Stimulated activated CD8-positive, alpha-beta memory T cell treated with anti-CD3 and anti-CD28 coated beads, Interleukin-7, amount 100 ng/mL, for 4 hours (primary cell): ENCODE measurements at regions not wholly inside any gene's neighbourhood (a gene's known extent, or its start where the extent isn't known, plus 50 kb on each side); places are given as distances from the start of the nearest gene placed in this dataset.
"Not testable (repeated sequence)": the region's sequence is repeated elsewhere in the genome, so short reads cannot be mapped to it uniquely, and the experiment has no call there.

Experiments
- DNase-seq, 2 donors: peaks; one replicate each; pipeline ENCODE4 v3.0.0-alpha.2; 2020; ENCODE audit warnings: low read depth in 2 of 2

DNA sequence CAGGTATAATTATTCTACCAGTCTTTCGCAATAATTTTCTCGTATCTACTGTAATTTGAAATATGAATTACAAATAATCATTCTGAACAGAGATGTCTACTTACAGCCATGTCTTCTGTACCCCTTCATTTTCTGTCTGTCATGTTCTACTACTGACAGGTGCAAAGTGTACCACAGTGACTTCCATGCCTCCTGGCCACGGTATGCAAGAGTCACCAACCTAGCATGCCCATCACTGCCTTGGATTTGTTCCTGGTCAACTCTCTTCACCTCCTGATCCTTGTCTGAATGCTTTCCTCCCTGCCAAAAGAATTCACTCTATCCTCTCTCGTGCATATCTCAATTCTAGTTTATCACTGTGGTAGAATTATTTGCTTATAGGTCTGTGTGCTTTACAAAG, 755.4 kb downstream of the KCNJ2 start:
- DNase-seq, result no peak

DNA sequence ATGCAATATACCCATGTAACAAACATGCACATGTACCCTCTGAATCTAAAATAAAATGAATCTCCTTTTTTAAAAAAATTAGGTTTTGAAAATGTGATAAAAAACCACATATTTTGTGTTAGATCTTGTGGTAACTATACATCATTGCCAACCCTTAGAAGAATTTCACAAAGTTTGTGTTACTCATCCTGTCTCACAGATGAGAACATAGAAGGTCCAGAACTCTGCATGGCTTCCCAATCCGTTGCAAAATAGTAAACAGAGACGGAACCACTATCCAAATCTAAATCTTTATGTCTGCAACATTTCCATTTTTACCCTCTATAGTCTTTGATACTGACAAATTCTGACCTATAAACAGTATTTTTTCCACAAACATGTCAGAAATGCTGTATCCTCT, 759.9 kb downstream of the KCNJ2 start:
- DNase-seq, result no peak

DNA sequence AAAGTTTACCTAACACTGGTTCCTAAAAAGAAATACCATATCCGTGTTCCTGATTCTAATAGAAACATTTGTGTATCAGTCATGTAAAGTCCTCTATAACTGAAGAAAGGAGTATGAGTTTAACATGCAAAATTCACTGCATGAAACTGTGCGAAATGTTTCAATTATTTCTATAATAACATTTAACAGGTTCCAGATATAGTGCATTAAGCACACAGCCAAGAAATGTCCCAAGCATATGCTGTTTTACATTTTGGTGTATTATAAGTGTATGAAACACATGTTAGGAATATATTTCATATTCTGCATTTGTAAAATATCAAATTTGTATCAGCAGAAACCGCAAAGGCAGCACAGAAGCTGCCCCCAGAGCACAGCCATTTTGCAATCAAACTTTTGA, 764.9 kb downstream of the KCNJ2 start:
- no peak for DNase-seq

DNA sequence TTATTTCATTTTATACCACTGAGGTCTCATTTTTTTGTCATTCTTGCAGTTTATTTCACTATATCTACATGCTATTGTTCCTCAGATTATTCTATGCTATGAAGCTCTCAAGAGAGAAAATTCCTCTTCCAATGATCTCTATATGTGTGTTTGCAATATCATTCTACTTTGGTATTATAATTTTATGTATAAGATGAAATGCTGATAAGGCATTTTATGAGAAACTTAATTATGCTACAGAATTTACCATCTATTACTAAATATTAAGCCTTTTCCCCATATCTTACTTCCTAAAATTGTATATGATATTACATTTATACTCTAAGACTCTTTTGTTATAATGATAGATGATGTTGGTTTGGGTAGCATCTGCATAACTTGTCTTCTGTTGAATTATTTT, 765.5 kb downstream of the KCNJ2 start:
- no peak for DNase-seq

DNA sequence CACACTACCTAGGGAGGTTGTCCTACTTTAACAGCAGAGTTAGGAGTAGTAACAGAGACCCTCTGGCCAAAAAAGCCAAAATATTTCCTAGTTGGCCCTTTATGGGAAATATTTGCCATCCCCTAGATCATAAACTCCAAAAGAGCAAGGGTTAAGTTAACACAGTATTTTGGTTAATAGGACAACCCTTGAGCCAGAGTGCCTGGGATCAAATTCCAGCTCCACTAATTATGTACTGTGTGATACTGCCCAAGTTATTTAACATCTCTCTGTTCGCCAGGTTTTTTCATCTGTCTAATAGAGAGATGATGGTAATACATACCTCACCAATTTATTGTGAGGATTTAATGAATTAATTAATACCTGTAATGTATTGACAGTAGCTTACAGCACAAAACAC, 767.4 kb downstream of the KCNJ2 start:
- DNase-seq, result no peak

DNA sequence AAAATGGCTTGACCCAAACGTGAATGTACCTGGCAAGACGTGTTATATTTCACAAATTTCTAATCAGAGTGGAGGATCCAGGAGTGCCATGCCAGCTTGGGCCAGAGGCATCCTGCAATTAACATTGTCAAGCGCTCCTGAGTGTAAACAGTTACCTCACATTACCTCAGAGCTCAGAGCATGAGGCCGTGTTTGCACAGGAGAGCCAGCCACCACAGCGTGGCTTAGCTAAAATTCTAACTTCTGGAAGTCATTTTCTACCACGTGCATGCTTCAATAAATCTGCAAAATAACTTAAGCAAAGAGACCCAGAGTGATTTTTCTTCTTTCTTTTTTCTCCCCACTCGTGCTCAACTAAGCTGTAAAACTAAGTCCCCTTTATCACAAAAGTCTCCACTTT, 769.0 kb downstream of the KCNJ2 start:
- DNase-seq, result no peak

DNA sequence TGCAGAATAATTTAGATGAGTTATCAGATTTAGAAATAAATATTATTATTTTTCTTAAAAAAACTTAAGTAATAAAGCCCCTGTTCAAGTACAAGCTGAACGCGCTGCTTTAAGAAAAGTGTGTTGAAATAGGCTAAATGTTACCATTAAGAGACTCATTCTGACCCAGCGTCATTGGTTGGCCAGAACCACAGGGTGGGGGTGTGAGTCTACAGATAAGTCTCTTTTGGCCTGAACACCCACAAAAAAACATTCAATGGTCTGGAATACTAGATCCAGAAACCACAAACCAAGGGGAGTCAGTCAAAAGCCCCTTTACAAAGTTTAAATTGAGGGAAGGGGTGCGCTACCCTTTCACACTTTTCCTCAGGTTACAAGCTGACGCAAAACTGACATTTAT, 776.1 kb downstream of the KCNJ2 start:
- DNase-seq, result no peak

DNA sequence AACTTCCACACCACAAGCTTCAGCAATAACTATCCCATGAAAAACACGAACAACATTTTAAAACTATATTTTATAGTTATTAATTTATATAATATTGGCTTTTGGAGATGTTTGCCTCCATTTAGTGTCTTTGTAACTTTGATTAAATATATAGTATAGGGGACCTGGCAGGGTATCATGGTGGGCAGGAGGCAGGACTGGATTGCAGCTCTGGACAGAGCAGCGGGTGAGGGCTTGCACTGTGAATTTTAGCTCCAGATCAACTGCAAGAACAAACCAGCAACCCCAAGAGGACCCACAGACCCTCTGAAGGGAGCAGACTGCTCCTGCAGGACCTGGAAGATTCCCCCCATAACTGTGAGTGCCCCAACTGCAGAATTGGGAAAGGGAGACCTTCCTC, 777.9 kb downstream of the KCNJ2 start:
- DNase-seq, result no peak

DNA sequence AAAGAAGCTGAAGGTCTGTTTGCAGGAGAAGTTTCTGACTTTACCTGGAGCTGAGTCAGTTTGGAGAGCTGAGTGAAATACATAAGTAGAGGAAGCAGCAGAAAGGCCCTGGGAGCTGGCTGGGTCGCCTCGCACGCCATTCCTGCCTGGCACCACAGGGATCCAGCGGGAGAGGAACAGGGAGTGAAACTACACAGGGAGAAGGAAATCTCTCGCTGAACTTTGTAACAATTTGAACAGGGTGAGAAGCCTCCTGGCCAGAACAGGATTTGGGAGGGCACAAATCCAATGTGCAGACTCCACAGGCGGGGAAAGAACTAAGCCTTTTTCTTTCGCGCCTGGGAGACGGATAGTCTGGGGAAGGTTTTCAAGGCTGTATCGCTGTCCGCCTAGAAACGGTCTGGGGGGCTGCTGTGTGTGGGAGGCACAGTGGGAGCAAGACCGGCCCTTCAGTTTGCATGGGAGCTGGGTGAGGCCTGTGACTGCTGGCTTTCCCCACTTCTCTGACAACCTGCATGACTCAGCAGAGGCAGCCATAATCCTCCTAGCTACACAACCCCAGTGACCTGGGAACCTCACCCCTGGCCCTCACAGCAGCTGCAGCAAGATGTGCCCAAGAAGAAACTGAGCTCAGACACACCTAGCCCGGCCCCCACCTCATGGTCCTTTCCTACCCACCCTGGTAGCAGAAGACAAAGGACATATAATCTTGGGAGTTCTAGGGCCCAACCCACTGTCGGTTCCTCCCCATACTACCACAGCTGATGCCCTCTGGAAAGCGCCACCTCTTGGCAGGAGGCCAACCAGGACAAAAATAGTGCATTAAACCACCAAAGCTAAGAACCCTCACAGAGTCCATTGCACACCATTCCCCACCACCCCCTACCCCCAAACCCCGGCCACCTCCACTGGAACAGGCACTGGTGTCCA, 778.6 kb downstream of the KCNJ2 start:
- no peak for DNase-seq

DNA sequence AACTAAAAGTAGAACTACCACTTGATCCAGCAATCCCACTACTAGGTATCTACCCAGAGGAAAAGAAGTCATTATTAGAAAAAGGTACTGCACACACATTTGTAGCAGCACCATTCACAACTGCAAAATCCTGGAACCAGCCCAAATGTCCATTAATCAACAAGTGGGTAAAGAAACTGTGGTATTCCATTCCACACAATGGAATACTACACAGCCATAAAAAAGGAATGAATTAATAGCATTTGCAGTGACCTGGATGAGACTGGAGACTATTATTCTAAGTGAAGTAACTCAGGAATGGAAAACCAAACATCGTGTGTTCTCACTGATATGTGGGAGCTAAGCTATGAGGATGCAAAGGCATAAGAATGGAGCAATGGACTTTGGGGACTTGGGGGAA, 783.8 kb downstream of the KCNJ2 start:
- not testable (repeated sequence) for DNase-seq

DNA sequence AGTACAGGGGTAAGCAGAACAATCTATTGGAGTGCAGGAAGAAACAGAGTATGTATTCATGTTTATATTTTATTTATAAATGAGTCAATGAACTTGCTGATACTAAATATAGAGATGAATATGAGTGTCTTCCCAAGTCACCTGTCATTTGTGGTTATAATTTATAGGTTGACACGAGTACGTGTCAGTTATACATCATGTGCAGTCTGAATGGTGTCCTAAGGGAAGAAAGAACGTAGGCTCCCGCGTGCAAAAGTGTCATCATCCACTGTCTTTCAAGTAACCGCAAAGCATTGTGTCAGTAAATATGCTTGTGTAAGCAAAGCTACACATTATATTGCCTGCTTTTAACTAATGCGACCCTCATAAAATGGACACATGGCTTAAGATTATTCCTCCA, 786.1 kb downstream of the KCNJ2 start:
- no peak for DNase-seq

DNA sequence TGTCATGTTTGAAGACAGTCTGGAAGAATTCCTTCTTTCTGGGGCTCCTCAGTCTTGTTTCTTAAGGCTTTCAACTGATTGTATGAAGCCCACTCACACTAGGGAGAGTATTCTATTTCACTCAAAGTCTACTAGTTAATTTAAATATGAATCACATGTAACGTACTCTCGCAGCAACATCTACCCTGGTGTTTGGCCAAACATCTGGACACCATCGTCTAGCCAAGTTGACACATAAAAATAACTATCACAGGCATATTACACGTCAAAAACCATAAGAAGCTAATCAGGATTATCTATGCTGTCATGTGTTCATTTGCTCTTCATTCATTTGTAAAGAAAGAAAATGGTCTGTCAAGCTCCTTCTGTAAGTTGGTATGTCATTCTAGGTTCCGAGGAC, 787.4 kb downstream of the KCNJ2 start:
- DNase-seq, result no peak

DNA sequence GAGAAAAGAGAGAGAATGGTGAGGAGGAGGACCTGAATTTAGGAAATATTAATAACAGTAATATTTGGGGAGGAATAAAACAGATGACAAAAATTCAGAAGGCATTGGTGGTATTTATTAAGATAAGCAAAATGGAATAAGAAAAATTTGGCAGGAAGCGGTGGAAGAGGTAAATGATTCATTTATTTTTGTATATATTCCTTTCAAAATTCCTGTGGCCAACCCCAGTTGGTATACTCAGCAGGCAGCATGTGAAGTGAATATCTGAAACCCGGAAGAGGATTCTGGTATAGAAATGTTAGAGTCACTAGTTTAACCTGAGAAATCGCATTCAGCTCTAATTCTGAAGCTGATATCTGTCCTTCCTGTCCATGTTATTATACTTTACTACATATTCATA, 792.0 kb downstream of the KCNJ2 start:
- DNase-seq, result no peak

DNA sequence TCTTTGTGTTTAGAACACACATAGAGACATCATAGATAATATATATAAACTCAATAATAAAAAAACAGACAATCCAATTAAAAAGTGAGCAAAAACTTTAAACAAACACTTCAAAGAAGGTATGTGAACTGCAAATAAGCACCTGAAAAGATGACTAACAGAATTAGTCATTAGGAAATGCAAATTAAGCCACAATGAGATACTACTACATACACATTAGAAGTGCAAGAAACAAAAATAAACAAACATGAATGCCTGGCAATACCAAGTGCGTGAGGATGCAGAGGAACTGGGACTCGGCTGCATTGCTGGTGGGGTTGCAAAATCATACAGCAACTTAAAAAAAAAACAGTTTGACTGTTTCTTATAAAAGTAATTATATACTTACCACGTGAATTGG, 799.0 kb downstream of the KCNJ2 start:
- DNase-seq, result no peak

DNA sequence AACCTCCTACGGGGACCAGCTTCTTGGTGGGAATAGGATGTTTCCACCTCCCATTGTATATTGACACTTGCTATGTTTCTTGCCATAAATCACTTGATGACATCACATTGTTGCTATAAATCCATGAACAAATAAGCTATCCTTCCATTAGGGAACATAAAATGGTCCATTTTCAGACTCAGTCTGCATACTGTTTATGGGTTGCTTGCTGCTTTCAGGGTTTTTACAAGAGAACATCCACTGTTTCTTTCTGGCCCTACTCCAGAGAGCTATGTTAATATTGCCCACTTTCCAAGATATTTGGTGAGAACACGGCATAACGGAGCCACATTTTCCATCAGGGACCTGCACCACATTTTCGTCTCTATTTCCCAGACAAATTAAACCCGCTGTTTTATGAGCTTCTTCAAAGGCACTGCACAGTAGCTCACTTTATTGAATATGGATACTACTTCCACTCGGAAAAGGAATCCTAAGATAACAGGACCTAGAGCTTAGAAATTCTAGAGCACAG, 800.2 kb downstream of the KCNJ2 start:
- no peak for DNase-seq

DNA sequence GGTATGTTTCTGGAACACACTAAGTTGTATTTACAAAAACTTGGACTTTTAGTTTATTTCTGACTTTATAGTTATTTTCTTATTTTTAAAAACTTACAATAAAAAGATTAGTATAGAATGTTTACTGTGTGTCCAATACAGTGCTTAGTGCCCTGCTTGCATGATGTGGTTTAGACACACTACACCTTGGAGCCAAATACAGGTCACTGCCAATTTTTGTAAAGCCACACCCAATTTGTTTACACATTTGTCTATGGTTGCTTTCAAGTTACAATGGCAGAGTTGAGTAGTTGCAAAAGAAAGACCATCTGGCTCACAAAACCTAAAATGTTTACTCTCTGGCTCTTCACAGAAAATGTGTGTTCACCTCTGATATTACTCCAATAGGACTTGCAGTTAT, 807.1 kb downstream of the KCNJ2 start:
- DNase-seq, result no peak

DNA sequence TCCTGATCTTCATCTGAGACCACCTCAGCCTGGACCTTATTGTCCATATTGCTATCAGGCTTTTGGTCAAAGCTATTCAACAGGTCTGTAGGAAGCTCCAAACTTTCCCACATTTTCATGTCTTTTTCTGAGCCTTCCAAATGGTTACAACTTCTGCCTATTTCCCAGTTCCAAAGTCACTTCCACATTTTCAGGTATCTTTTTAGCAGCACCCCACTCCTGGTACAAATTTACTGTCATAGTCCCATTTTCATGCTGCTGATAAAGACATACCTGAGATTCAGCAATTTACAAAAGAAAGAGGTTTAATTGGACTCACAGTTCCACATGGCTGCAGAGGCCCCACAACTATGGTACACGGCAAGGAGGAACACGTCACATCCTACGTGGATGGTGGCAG, 815.5 kb downstream of the KCNJ2 start:
- DNase-seq, result no peak

DNA sequence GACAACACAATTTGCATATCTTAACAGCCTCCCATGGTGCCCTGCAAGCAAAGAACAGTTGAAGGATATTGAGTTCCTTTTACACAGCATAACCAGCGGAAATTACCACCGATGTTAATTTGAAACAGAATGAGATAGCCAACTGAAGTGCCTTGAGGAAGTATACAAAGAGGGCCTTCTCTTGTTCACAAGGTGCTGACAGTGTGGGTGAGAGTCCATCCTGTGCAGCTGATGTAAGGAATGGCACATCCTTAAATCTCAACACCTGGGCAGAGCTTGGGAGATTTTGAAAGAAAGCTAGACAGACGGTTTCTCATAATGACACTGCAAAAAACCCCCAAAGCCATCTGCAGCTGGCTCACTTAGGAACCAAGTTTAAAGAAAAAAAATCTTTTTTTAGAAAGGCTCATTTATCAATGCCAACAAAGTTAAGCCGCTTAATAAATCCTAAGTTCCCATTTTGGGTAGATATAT, 818.6 kb downstream of the KCNJ2 start:
- DNase-seq, result no peak

DNA sequence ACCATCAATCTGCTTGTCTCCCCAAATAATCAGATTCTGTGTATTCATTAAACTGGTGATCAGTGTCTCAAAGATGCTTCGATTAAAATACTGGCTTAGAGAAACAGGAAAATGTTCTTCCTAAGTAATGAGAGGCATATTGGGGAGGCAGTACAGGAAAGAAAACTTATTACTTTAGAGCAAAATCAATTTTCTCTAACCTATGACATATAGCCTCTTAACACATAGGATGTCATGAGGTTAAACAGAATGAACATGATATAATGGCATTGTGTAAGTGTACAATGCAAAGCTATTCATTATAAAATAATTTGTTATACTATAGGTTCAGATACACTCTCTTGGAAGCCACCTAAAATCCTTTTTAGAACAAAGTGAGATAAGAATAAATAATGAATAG, 819.3 kb downstream of the KCNJ2 start:
- DNase-seq, result no peak

DNA sequence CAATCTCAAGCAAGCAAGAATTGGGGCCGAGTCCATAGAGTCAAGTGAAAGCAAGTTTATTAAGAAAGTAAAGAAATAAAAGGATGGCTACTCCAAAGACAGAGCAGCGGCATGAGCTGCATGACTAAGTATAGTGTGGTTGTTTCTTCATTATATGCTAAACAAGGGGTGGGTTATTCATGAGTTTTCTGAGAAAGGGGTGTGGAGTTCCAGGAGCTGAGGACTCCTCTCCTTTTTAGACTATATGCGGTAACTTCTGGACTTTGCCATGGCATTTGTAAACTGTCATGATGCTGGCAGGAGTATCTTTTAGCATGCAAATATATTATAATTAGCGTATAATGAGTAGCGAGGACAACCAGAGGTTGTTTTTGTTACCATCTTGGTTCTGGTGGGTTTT, 819.9 kb downstream of the KCNJ2 start:
- no peak for DNase-seq

DNA sequence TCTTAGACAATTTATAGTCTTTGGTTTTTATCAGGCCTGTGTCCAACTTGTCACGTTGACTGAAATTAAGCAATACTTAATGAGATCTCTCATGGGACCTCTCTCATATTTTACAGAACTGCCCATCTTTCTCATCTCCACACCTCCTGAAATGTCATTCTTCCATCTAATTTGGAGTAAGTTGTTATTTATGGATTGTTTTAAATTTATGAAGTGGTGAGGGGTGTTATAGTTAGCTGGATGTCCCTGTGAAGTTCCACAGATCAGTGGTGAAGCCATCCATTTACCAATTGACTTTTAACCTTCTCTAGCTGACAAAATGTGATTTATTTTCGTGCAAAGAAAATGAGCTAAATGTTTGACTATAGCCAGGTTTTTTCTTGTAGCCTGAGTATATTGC, 824.9 kb downstream of the KCNJ2 start:
- no peak for DNase-seq

DNA sequence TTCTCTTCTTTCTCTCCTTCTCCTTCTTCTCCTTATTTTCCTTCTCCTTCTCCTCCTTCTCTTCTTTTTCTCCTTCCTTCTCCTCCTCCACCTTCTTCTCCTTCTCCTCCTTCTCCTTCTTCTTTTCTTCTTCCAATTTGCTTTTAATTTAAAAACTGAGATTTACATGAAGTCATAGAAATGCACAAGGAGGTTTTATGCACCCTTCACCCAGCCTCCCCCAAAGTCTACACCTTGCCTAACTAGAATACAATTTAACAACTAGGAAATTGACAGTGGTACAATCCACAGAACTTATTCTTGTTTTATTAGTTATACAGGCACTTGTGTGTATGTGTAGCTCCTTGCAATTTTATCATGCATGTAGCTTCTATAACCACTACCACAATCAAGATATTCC, 826.7 kb downstream of the KCNJ2 start:
- DNase-seq, result no peak

DNA sequence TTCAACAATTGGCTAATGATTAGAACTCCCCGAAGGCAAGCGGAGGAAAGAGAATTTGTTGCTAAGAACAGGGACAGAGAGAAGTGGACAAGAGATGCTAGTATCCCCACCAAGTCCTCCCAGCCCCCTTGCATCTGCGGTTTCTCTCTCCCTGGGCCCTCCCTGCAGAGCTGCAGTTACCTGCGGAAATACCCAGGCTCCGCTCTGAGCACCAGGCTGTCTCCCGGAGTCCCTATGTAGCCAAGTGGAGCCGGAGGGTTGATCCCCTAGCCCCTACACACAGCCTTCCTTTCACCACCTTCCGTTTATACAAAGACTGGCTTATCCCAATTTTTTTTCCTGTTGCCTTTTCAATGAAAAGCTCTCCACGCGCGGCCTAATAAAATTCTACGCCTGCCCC, 834.4 kb downstream of the KCNJ2 start:
- no peak for DNase-seq

DNA sequence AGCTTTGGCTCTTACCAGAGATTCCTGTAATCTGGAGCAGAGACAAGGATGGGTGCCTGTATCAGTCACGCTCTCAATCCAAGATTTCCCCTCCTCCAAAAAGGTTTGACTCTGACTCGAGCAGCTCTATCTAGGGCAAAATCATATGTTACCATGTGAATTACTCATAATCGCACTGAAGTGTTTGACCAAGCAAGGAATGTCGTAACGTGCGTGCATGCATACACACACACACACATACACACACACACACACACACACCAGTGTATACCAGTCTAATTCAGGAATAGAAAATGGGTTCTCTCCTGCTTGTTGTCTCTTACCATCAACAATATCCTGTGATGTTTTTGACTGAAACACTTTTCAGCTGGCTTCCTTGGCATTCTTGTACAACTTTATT, 835.1 kb downstream of the KCNJ2 start:
- DNase-seq, result no peak
